Fibroblast of lung (primary cell): ENCODE measurements at regions not wholly inside any gene's neighbourhood (a gene's known extent, or its start where the extent isn't known, plus 50 kb on each side); places are given as distances from the start of the nearest gene placed in this dataset.

Experiments used
- EZH2 ChIP-seq: IDR thresholded peaks from 2 replicates; pipeline ENCODE4 v1.5.1; 2012; ENCODE audit warnings: low read length, control low read depth, mild to moderate bottlenecking; ENCODE audit errors: missing control alignments
- TF ChIP-seq, protein P1 (sequence below), 2 donors: IDR thresholded peaks in 1 of 2; conservative IDR thresholded peaks in 1 of 2; 1 replicate in 1 of 2; 2 replicates in 1 of 2; pipeline ENCODE4 v1.5.1; 2011 to 2012; ENCODE audit warnings: low read length in 2 of 2, control low read depth in 1 of 2, inconsistent platforms in 1 of 2, low read depth in 1 of 2, mild to moderate bottlenecking in 1 of 2

DNA sequence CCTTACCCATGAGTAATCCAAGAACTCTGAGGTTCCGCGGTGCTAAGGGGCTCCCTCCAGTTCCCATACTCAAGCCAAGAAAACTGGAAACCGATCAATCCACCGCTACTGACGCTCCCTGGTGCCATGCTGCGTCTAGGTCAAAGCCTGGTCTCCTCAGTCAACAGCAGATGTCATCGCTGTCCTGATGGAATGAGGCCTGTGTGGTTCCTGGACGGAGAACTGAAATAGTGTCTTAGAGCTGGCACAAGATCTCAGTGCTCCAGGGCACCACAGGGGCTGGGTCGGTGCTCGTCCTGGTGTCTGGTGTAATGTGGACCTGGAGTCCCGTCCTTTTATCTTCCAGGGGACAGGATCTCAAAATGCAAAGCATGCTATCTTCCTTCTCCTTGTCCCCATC lies 373.9 kb upstream of the CFAP20DC start:
- TF ChIP-seq, protein P1, sequence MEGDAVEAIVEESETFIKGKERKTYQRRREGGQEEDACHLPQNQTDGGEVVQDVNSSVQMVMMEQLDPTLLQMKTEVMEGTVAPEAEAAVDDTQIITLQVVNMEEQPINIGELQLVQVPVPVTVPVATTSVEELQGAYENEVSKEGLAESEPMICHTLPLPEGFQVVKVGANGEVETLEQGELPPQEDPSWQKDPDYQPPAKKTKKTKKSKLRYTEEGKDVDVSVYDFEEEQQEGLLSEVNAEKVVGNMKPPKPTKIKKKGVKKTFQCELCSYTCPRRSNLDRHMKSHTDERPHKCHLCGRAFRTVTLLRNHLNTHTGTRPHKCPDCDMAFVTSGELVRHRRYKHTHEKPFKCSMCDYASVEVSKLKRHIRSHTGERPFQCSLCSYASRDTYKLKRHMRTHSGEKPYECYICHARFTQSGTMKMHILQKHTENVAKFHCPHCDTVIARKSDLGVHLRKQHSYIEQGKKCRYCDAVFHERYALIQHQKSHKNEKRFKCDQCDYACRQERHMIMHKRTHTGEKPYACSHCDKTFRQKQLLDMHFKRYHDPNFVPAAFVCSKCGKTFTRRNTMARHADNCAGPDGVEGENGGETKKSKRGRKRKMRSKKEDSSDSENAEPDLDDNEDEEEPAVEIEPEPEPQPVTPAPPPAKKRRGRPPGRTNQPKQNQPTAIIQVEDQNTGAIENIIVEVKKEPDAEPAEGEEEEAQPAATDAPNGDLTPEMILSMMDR (conservative IDR thresholded peaks at IDR 0.05 in 1 of 2, IDR thresholded peaks at IDR 0.05 in 1 of 2; ENCODE audit: low read depth in 1 of 2, low read length in 2 of 2) = no peak
- TF ChIP-seq EZH2 = no peak
